Kidney (tissue), 13 donors: ENCODE measurements at regions not wholly inside any gene's neighbourhood (a gene's known extent, or its start where the extent isn't known, plus 50 kb on each side); places are given as distances from the start of the nearest gene placed in this dataset.

ENCODE experiments used
- DNase-seq, 5 donors: peaks; one replicate each; pipeline ENCODE4 v3.0.0-alpha.2; 2013 to 2020
- FAIRE-seq: peaks from 2 replicates; lab custom pipeline; 2012; peaks lifted over from hg19 to GRCh38; lab: Jason Lieb, UNC
- H3K27ac ChIP-seq, 2 donors: one replicate each; pipeline ENCODE4 v1.7.0; 2013; ENCODE audit warnings: low read depth in 2 of 2, low read length in 2 of 2, inconsistent platforms in 1 of 2
- H3K27me3 ChIP-seq: one replicate; pipeline ENCODE4 v1.7.1; 2013; ENCODE audit warnings: low read length, inconsistent platforms; ENCODE audit not compliant: control insufficient read depth, insufficient read depth
- H3K36me3 ChIP-seq, 3 donors: one replicate each; pipeline versions ENCODE4 v1.7.0 to v1.7.1; 2013; ENCODE audit warnings: low read length in 3 of 3, control low read depth in 1 of 3, inconsistent platforms in 1 of 3; ENCODE audit not compliant: insufficient read depth in 3 of 3, control insufficient read depth in 2 of 3
- H3K4me1 ChIP-seq, 3 donors: one replicate each; pipeline versions ENCODE4 v1.7.0 to v1.7.1; 2013; ENCODE audit warnings: low read length in 3 of 3, inconsistent platforms in 1 of 3, low read depth in 1 of 3; ENCODE audit not compliant: control insufficient read depth in 2 of 3, insufficient read depth in 2 of 3
- H3K4me3 ChIP-seq, 3 donors: one replicate each; pipeline versions ENCODE4 v1.7.0 to v1.8.1; 2013; ENCODE audit warnings: low read length in 3 of 3, control low read depth in 1 of 3, inconsistent platforms in 1 of 3
- H3K9ac ChIP-seq, 3 donors: one replicate each; pipeline versions ENCODE4 v1.7.0 to v1.7.1; 2013; ENCODE audit warnings: low read length in 3 of 3, control low read depth in 1 of 3, inconsistent platforms in 1 of 3
- H3K9me3 ChIP-seq, 3 donors: one replicate each; pipeline versions ENCODE4 v1.7.0 to v1.7.1; 2013; ENCODE audit warnings: low read length in 3 of 3, control low read depth in 1 of 3, inconsistent platforms in 1 of 3; ENCODE audit not compliant: control insufficient read depth in 2 of 3, insufficient read depth in 1 of 3
- intact Hi-C: fragments of 100-400 bp; cut with DNase I; formaldehyde crosslinking; loops from one replicate; pipeline ENCODE4 v1.11.1; 2022
- TF ChIP-seq, protein P1 (sequence below): IDR thresholded peaks from 3 replicates; pipeline ENCODE4 v1.5.1; 2012; ENCODE audit warnings: mild to moderate bottlenecking, moderate library complexity, borderline replicate concordance; ENCODE audit not compliant: insufficient read depth; ENCODE audit errors: extremely low read depth
- donor health status: control.
- donor health status: control.
- donor health status: control.
- donor health status: control.
- donor health status: control.
- donor health status: DM: yes; HTN: yes; CAD: no.
- donor health status: Normal renal cell carcinoma (clear cell type).

DNA sequence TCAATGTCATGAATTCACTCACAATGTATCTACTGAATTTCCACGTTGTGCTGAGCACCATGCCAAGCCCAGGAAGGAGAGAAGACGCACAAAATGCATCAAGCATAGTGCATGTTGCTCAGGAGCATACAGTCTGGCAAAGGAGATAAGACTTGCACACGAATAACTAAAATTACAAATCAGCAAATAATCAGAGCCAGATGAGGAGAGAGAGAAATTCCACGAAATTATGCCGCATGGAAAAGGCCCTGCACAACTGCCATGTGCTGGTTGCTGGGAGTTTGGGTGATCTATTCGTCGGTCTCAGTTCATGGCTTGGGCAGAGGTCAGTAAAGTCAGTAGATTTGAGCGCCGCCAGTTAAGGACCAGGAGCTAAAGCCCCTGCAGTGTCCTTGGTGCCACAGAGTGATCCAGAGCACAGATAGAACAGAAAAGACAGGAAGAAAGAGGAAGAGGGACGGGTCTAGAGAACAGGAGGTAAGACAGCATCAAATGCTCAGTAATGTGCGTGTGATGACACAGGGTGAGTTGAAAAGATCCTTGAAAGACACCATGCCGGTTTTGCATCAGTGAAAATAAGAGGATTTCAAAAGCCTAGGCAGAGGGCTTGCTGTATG, 55.1 kb upstream of the ZNF281 start:
- Histone ChIP-seq H3K36me3 (no peaks in the 10 kb centered on the region), H3K27ac (no peak overlapping the region), H3K9me3 (no peaks in the 10 kb centered on the region), H3K9ac (no peak overlapping the region), H3K27me3 (no peaks in the 10 kb centered on the region), H3K4me3 (no peak overlapping the region), H3K4me1 (no peaks in the 10 kb centered on the region)
- no peak for FAIRE-seq
- TF ChIP-seq, protein P1, sequence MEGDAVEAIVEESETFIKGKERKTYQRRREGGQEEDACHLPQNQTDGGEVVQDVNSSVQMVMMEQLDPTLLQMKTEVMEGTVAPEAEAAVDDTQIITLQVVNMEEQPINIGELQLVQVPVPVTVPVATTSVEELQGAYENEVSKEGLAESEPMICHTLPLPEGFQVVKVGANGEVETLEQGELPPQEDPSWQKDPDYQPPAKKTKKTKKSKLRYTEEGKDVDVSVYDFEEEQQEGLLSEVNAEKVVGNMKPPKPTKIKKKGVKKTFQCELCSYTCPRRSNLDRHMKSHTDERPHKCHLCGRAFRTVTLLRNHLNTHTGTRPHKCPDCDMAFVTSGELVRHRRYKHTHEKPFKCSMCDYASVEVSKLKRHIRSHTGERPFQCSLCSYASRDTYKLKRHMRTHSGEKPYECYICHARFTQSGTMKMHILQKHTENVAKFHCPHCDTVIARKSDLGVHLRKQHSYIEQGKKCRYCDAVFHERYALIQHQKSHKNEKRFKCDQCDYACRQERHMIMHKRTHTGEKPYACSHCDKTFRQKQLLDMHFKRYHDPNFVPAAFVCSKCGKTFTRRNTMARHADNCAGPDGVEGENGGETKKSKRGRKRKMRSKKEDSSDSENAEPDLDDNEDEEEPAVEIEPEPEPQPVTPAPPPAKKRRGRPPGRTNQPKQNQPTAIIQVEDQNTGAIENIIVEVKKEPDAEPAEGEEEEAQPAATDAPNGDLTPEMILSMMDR, result no peak
- intact Hi-C loops, result no loop called here
- DNase-seq, result no peak
